BE2C (cell line): ENCODE measurements at regions not wholly inside any gene's neighbourhood (a gene's known extent, or its start where the extent isn't known, plus 50 kb on each side); places are given as distances from the start of the nearest gene placed in this dataset.
"Not testable (repeated sequence)": the region's sequence is repeated elsewhere in the genome, so short reads cannot be mapped to it uniquely, and the experiment has no call there.

Experiments used
- DNase-seq: peaks from one replicate; pipeline ENCODE4 v3.0.0-alpha.2; 2020
- H3K27me3 ChIP-seq: fragments of 250-450 bp; sonication (Bioruptor Pico); 2 replicates; pipeline ENCODE4 v1.5.1; 2020; ENCODE audit warnings: mild to moderate bottlenecking
- H3K36me3 ChIP-seq: fragments of 250-450 bp; sonication (Bioruptor Pico); 2 replicates; pipeline ENCODE4 v1.5.1; 2020; ENCODE audit warnings: mild to moderate bottlenecking
- H3K4me1 ChIP-seq: fragments of 250-450 bp; sonication (Bioruptor Pico); 2 replicates; pipeline ENCODE4 v1.5.1; 2020
- H3K4me3 ChIP-seq: 2 replicates; pipeline ENCODE4 v1.5.1; 2011; ENCODE audit warnings: low read depth, low read length
- H3K9me3 ChIP-seq: fragments of 250-450 bp; sonication (Bioruptor Pico); 2 replicates; pipeline ENCODE4 v1.5.1; 2020
- TF ChIP-seq, protein P1 (sequence below): IDR thresholded peaks from 2 replicates; pipeline ENCODE4 v1.5.1; 2012; ENCODE audit warnings: mild to moderate bottlenecking, low read depth, low read length

DNA sequence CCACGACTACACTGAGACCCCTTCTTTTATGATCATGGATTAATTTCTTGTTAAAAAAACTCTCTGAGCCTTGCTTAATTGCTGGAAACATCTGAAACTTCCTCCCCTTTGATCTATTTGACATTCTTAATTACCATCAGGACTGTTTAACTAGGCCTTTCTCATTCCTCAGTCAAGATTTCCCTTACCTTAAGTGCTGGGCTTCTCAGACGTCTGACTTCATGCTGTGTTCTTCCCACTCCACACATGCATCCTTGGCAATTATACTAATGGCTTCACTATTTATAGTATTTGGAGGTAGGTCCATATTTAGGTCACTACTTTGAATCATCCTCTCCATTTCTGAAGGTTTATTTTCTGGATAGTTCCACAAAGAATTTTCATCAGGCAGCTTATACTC is 341.3 kb upstream of the TMPRSS15 start:
- TF ChIP-seq, protein P1, sequence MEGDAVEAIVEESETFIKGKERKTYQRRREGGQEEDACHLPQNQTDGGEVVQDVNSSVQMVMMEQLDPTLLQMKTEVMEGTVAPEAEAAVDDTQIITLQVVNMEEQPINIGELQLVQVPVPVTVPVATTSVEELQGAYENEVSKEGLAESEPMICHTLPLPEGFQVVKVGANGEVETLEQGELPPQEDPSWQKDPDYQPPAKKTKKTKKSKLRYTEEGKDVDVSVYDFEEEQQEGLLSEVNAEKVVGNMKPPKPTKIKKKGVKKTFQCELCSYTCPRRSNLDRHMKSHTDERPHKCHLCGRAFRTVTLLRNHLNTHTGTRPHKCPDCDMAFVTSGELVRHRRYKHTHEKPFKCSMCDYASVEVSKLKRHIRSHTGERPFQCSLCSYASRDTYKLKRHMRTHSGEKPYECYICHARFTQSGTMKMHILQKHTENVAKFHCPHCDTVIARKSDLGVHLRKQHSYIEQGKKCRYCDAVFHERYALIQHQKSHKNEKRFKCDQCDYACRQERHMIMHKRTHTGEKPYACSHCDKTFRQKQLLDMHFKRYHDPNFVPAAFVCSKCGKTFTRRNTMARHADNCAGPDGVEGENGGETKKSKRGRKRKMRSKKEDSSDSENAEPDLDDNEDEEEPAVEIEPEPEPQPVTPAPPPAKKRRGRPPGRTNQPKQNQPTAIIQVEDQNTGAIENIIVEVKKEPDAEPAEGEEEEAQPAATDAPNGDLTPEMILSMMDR = no peak
- H3K36me3 ChIP-seq = no peaks in the 10 kb centered on the region
- H3K27me3 ChIP-seq = no peaks in the 10 kb centered on the region
- no peaks in the 10 kb centered on the region for H3K9me3 ChIP-seq
- DNase-seq = no peak
- no peak overlapping the region for H3K4me3 ChIP-seq
- H3K4me1 ChIP-seq = no peaks in the 10 kb centered on the region

DNA sequence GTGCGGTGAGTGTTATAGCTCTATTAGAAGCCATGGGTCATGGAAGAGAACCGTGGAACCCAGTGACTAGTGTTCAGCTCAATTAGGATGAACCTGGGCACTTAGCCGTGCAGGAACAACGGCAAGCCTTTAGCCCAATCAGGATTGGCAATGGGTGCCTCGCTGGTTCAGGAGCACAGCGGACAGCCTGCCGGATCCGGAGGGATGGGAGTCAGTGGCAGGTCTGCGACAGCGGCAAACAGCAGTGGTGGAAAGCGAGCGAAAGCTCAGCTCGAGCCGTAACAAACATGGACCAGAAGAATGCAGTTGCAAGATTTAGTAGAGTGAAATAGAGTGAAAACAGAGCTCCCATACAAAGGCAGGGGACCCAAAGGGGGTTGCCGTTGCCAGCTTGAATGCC is 349.3 kb upstream of the TMPRSS15 start:
- DNase-seq, H3K36me3 ChIP-seq, H3K4me3 ChIP-seq, H3K4me1 ChIP-seq, H3K27me3 ChIP-seq, H3K9me3 ChIP-seq: not testable (repeated sequence)

DNA sequence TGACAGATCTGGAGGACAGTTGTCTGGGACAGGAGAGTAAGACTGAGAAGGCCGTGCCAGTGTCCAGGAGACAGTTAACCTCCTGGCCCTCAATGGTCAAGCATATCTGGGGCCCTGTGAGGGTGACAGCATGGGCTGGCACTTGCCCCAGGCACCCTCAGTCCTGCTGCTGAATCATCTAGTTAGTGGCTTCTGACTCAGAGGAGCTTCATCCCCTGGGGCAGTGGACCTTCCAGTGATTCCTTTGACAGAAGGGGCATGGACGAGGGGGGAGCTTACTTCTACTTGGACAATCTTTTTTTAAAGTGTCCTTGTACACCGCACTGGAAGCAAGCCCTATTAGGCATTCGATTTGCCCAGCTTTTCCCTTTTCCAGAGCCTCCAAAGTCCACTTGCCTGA is 352.7 kb upstream of the TMPRSS15 start:
- DNase-seq = peak; percentile 13
- H3K36me3 ChIP-seq, H3K9me3 ChIP-seq, H3K27me3 ChIP-seq, H3K4me1 ChIP-seq, H3K4me3 ChIP-seq: not testable (repeated sequence)

DNA sequence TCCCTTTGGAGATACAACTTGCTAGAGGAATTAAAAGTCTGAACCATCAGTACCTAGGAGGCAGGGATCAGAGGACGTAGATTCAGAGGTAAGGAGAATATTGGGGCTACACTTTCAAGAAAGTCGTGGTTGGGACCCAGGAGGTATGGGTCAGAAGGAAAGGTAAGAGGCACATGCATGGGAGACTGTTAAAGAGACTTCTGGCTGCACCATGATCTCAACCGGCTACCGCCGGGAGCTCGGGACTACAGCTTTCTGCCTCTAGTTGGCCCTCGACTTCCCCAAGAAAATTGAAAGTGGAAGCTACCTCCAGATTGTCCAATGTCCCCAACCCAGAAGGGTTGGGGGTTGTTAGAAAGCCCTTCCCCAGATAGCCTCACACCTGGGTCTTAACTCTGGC is 355.7 kb upstream of the TMPRSS15 start:
- H3K4me3 ChIP-seq = no peak overlapping the region
- DNase-seq = no peak
- H3K36me3 ChIP-seq = no peaks in the 10 kb centered on the region
- TF ChIP-seq, protein P1 = no peak
- no peaks in the 10 kb centered on the region for H3K4me1 ChIP-seq
- H3K27me3 ChIP-seq = no peaks in the 10 kb centered on the region
- H3K9me3 ChIP-seq = no peaks in the 10 kb centered on the region

DNA sequence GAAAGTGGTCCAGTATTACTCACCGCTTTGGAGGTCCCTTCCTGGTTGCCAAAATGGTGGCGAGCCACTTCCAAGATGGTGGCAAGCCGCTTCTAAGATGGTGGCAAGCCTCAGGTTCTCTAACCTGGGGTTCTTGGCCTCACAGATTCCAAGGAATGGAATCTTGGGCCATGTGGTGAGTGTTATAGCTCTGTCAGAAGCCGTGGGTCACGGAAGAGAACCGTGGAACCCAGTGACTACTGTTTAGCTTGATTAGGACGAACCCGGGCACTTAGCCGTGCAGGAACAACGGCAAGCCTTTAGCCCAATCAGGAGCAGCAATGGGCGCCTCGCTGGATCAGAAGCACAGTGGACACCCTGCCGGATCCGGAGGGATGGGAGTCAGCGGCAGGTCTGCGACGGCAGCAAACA is 356.2 kb upstream of the TMPRSS15 start:
- no peaks in the 10 kb centered on the region for H3K9me3 ChIP-seq
- no peaks in the 10 kb centered on the region for H3K4me1 ChIP-seq
- no peak for DNase-seq
- H3K27me3 ChIP-seq = no peaks in the 10 kb centered on the region
- no peak overlapping the region for H3K4me3 ChIP-seq
- TF ChIP-seq, protein P1 = no peak
- H3K36me3 ChIP-seq = no peaks in the 10 kb centered on the region

DNA sequence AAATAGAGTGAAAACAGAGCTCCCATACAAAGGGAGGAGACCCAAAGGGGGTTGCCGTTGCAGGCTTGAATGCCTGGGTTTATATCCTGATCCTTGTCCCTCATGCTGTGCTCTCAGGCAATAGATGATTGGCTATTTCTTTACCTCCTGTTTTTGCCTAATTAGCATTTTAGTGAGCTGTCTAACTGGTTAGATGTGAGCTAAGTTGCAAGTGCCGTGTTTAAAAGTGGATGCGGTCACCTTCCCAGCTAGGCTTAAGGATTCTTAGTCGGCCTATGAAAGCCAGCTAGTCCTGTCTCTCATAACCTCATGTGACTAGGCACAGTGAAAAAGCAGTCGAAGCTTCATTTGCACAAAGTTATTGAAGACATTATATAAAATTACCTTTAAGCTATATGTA is 356.7 kb upstream of the TMPRSS15 start:
- TF ChIP-seq, protein P1 = no peak
- no peak for DNase-seq

DNA sequence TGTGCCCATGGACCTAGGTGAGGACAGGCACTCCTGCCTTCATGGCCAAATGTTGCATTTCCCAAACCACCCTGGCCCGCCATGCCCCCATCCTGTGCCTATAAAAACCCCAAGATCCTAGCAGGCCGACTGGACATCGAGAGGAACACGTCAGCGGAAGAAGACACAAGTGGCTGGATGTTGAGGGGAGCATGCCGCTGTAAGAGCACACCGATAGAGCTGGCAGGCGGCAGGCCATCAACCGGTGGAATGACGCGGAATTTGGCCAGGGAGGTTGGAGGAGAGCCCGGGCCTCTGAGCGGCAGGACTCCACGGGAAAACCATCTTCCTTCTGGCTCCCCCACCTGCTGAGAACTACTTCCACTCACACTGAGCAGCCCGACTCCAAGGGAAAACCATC is 361.1 kb upstream of the TMPRSS15 start:
- DNase-seq = no peak
- Histone ChIP-seq H3K4me1 (no peaks in the 10 kb centered on the region), H3K9me3 (no peaks in the 10 kb centered on the region), H3K27me3 (no peaks in the 10 kb centered on the region), H3K36me3 (no peaks in the 10 kb centered on the region), H3K4me3 (no peak overlapping the region)
- TF ChIP-seq, protein P1 = no peak

More for the DNA sequence above, 356.7 kb upstream of the TMPRSS15 start:
- H3K36me3 ChIP-seq = no peaks in the 10 kb centered on the region
- H3K9me3 ChIP-seq = no peaks in the 10 kb centered on the region
- no peak overlapping the region for H3K4me3 ChIP-seq
- H3K27me3 ChIP-seq = no peaks in the 10 kb centered on the region
- H3K4me1 ChIP-seq = no peaks in the 10 kb centered on the region
